GM18867 (cell line): ENCODE measurements at regions not wholly inside any gene's neighbourhood (a gene's known extent, or its start where the extent isn't known, plus 50 kb on each side); places are given as distances from the start of the nearest gene placed in this dataset.
"Not testable (repeated sequence)": the region's sequence is repeated elsewhere in the genome, so short reads cannot be mapped to it uniquely, and the experiment has no call there.

Experiments
- ATAC-seq: cut with Tn5 transposase; IDR thresholded peaks from one replicate; pipeline ENCODE4 v1.9.1; 2021; ENCODE audit warnings: mild to moderate bottlenecking, moderate library complexity; ENCODE audit not compliant: unreplicated experiment

- ATAC-seq: no peak
These were observed 464.6 kb upstream of the GCFC2 start for GRCh38 chr2:76175295-76175694.

DNA sequence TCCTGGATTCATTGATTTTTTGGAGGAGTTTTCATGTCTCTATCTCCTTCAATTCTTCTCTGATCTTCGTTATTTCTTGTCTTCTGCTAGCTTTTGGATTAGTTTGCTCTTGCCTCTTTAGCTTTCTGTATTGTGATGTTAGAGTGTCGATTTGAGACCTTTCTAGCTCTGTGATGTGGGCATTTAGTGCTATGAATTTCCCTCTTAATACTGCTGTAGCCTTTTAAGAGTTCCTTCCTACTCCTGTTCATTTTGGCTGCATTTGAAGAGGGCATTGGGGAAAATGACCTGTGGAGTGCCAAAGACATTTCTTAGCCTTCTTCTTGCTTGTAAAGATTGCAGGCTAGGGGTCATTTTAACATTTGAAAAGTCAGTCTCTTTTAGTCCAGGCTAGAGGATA, 463.8 kb upstream of the GCFC2 start:
- no peak for ATAC-seq

DNA sequence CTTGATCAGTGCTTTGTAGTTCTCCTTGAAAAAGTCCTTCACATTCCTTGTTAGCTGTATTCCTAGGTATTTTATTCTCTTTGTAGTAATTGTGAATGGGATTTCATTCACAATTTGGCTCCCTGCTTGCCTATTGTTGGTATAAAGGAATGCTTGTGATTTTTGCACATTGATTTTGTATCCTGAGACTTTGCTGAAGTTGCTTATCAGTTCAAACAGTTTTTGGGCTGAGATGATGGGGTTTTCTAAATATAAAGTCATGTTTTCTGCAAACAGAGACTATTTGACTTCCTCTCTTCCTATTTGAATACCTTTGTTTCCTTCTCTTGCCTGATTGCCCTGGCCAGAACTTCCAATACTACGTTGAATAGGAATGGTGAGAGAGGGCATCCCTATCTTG, 462.5 kb upstream of the GCFC2 start:
- not testable (repeated sequence) for ATAC-seq

DNA sequence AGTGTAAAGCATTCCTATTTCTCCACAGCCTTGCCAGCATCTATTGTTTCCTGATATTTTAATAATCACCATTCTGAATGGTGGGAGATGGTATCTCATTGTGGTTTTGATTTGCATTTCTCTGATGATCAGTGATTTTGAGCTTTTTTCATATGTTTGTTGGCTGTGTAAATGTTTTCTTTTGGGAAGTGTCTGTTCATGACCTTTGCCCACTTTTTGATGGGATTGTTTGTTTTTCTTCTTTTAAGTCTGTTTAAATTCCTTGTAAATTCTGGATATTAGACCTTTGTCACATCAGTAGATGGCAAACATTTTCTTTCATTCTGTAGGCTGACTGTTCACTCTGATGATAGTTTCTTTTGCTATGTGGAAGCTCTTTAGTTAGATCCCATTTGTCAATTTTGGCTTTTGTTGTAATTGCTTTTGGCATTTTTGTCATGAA, 461.5 kb upstream of the GCFC2 start:
- not testable (repeated sequence) for ATAC-seq

GRCh38 chr2:76170856-76171255, 460.1 kb upstream of the GCFC2 start:
- ATAC-seq: no peak

DNA sequence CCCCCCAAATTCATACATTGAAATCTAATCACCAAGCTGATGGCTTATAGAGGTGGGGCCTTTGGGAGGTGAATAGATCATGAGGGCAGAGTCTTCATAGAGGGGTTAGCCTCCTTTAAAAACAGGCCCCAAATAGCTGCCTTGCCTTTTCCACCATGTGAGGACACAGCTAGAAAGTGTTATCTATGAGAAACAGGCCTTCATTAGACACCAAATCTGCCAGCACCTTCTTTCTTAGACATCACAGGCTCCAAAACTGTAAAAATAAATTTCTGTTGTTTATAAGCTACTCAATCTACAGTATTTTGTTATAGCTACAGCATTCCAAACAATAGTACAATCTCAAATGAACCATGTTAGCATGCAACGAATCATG, 459.3 kb upstream of the GCFC2 start:
- ATAC-seq: no peak

DNA sequence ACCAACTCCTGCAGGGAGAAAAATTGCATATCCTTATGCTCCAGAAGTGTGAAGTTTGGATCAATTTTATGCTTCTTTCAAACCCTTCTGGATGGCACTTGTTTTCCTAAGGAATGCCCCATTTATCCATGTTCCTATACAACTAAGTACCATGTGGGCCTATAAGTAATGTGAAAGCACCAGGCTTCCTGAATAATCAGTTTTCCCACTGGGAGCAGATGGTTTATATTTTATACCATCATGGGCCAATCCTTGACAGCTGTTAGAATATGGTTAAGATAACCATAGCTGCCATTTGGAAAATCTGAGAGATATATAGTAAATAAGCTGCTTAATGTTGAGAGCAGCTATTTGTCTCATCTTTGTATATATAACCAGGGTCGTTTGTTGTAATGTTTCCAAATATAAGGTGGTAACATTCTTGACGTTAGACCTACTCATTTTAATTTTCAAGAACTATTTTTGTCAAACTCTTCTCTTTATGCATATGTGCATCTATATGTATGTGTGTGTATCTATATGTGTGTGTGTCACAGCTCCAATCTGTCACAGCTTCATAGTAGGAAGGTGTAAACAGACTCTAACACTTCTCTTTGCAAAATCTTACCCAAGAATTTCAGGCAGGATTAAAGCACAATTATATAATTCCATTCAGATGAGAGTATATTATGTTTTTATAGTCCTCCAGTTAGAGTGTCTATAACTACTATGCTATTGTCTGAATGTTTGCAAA, 458.7 kb upstream of the GCFC2 start:
- no peak for ATAC-seq

DNA sequence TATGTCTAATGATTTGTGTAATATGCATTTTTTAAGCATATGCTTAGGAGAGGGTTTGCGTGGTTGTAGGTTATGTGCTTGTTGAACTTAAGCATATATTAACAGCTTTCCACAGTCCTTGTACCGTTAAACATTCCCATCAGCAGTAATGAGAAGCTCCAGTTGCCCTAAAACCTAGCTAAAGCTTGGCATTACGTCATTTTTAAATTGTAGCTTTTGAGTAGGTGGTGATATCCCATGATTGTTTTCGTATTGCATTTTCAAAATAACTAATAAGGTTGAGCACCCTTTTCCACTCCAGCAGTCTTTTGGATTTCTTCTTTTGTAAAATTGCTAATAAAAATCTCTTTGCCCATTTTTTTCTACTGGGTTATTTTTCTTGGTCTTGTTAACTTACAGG, 453.1 kb upstream of the GCFC2 start:
- no peak for ATAC-seq

GRCh38 chr2:76160670-76161069, 450.0 kb upstream of the GCFC2 start:
- no peak for ATAC-seq

- no peak for ATAC-seq
These were observed 448.4 kb upstream of the GCFC2 start for GRCh38 chr2:76159042-76159648.

DNA sequence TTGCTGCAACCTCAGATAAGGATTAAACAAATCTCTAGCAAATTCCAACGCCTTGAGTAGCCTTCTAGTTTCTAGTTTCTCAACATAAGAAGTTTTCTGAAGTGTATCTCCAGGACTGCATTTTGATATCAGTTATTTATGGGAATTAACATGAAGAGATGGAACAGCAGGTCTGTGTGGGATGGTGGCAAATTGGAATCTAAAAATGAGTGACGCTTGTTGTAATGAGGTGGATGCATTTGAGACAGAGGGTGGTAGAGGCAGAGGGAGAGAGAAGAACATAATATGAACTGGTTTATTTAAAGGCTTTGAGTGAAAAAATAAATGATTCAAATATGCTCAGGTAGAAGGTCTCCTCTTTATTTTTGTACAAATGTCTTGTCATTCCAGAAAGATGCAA, 446.8 kb upstream of the GCFC2 start:
- no peak for ATAC-seq

DNA sequence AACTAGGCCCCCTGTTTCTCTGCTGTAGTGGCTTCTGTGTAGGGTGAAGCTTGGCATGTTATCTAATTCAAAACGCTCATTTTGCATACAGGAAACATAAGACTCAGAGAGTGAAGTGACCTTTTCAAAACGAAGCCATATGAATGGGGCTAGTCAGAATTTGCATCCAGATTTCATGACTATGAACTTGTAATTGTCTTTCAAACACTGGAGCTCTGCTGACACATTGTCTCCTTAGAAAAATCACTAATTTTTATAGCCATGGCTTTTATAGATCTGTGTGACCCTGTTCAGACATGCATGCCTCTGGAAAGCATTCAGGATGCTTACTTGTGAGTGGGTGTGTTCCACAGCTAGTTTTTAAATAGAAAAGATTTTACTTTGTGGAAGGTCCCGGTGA, 444.3 kb upstream of the GCFC2 start:
- no peak for ATAC-seq

DNA sequence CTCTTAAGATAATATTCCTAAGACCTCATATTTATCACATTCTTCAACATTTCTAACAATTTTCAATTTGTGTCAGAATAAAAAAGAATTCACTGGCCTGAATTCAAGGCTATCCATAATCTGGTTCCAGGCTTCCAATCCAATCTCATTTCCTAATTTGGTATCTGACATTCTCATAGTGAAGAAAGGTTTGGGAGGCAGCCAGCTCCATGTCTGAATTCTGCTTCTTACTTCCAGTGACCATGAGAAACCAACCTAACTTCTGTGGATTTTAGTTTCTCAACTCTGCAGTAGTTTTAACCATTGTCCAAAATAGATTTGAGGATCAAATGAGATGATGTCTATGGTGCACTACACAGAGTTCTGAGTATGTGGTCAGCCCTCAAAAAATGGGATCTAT, 439.1 kb upstream of the GCFC2 start:
- no peak for ATAC-seq

- ATAC-seq: not testable (repeated sequence)
These were observed 428.6 kb upstream of the GCFC2 start for GRCh38 chr2:76139303-76139702.

- ATAC-seq: no peak
These were observed 417.9 kb upstream of the GCFC2 start for GRCh38 chr2:76128622-76129021.

DNA sequence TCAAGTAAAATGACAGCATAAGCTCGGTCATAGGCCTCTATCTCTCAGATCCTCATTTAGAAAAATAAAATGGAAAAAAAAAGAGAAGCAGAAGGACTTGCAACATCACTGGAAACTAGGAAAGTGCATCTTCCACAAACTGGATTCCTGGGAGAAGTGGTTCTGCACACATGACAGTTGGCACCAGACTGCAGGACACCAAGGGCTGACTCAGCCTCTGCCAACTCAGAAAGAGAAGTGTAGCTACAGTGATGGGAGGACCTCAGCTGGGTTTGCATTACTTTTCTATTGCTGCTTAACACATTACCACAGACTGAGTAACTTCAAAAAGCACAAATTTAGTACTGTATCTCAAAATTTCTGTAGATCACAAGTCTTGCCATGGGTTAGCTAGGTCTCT, 409.5 kb upstream of the GCFC2 start:
- ATAC-seq: no peak

- no peak for ATAC-seq
These were observed 379.0 kb upstream of the GCFC2 start for GRCh38 chr2:76089683-76090082.

DNA sequence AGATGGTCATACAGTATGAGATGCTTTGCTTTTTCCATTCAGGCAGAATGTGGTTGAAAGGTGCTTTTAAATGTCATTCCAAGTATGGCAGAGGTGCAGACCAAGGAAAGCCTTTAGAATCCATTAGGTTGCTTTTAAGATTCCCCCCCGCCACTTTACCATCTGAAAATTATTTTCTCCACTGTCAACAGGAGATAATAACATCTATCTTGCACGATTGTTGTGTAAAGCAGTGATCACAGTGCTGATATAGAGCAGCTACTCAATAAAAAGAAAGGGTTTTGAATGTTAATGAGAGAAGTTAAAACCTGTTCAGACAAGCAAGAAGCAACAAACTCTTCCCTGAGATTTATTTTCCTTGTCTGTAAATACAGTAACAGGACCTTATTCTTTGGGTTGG, 372.5 kb upstream of the GCFC2 start:
- no peak for ATAC-seq

DNA sequence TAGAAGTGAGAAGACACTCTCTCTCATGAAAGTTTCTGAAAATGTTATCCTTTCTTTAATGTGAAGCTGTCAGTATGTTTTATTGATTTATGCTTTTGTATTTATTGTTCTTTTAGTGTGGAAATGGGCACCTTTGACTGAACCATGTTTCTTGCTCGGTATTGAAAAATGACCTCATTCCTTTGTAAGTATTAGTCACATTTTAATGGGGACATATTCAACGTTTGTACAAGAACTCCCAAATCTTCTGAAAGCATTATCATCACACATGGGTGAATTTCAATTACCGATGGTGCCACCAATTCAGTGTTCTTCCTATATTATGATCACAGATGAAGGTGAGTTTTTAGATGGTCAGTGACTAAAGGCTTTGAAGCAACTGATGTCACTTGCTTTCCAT, 371.8 kb upstream of the GCFC2 start:
- ATAC-seq: no peak

DNA sequence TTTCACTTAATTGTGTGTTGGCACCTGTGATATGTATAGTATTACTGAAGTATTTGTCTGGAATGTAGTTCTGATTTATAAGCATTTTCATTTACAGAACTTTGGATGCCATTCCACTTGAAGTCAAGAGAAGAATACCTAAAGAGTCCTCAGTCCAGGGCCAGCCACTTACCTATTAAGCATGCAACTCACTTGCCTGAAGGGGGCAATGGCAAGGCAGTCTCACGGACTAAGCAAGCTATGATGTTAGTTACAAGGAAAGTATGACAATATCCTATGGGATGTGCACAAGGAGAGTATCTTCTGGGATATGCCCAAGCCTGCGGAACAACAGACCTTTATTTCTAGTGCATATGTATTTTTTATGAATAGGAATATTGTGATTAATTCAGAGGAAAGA, 369.4 kb upstream of the GCFC2 start:
- no peak for ATAC-seq

- no peak for ATAC-seq
These were observed 364.4 kb upstream of the GCFC2 start for GRCh38 chr2:76075126-76075525.

DNA sequence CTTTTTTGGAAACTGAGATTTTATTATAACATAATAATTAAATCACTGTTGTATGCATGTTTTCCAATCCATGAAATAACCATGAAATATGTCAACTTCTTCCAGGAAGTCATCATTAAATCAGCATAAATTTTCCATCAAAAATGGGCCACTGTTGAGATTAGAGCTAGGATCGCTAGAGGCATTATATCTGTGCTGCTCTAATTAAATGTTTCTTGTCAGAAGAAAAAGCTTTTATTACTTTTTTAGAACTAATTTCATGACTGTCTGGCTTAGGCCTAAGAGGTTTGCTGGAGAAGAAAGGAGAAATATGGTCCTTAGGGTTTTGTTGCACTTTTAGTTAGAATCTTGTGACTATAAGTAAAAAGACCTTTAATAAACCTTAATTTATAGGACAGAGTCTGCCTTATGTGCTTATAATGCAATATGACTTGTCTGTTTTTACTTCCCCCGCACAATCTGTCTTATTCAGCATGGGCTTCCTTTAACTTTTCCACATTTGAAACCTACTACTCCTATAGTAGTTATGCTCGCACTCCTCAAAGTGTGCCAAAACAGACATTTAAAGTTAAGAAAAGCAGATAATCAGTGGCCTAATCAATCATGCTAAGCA, 363.4 kb upstream of the GCFC2 start:
- ATAC-seq: no peak
